ENCODE measurements at regions not wholly inside any gene's neighbourhood (a gene's known extent, or its start where the extent isn't known, plus 50 kb on each side); places are given as distances from the start of the nearest gene placed in this dataset.

DNA sequence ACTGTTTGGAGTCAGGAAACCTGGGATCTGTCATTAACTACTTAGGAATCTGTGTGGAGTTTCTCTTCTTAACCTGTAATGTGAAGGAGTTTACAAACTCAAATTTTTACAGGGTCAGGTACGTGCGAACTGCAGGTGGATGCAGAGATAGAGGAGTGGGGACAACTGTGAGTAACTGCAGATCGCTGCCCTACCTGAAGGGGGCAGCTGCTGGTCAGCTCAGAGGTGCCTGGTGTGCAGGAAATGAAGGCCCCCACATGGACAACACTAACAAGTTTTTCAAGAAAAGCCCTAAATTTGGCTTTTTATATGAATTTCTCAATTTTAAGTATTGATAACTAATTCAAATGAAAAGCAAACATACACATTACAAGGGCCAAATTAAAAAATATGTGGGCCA lies 380.0 kb downstream of the REEP3 start:
- TF ChIP-seq, protein P1, sequence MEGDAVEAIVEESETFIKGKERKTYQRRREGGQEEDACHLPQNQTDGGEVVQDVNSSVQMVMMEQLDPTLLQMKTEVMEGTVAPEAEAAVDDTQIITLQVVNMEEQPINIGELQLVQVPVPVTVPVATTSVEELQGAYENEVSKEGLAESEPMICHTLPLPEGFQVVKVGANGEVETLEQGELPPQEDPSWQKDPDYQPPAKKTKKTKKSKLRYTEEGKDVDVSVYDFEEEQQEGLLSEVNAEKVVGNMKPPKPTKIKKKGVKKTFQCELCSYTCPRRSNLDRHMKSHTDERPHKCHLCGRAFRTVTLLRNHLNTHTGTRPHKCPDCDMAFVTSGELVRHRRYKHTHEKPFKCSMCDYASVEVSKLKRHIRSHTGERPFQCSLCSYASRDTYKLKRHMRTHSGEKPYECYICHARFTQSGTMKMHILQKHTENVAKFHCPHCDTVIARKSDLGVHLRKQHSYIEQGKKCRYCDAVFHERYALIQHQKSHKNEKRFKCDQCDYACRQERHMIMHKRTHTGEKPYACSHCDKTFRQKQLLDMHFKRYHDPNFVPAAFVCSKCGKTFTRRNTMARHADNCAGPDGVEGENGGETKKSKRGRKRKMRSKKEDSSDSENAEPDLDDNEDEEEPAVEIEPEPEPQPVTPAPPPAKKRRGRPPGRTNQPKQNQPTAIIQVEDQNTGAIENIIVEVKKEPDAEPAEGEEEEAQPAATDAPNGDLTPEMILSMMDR (IDR thresholded peaks at IDR 0.05; ENCODE audit: low read length) = peak; percentile 57
- no peak for TF ChIP-seq EZH2 (IDR thresholded peaks at IDR 0.05; ENCODE audit: borderline replicate concordance, low read length)
